H7 (cell line): ENCODE measurements at regions not wholly inside any gene's neighbourhood (a gene's known extent, or its start where the extent isn't known, plus 50 kb on each side); places are given as distances from the start of the nearest gene placed in this dataset.

Experiments used
- DNase-seq: peaks from one replicate; pipeline ENCODE4 v3.0.0; 2012
- H3K27me3 ChIP-seq: 2 replicates; pipeline ENCODE4 v1.6.0; 2011; ENCODE audit warnings: mild to moderate bottlenecking, low read length; ENCODE audit not compliant: control insufficient read depth, insufficient read depth
- H3K36me3 ChIP-seq: replicated peaks from 2 replicates; pipeline ENCODE4 v1.5.1; 2011; ENCODE audit warnings: low read length; ENCODE audit not compliant: control insufficient read depth, insufficient read depth
- H3K4me3 ChIP-seq: 2 replicates; pipeline ENCODE4 v1.5.1; 2011; ENCODE audit warnings: low read depth, mild to moderate bottlenecking, control low read depth, low read length, moderate library complexity; ENCODE audit not compliant: insufficient read depth

DNA sequence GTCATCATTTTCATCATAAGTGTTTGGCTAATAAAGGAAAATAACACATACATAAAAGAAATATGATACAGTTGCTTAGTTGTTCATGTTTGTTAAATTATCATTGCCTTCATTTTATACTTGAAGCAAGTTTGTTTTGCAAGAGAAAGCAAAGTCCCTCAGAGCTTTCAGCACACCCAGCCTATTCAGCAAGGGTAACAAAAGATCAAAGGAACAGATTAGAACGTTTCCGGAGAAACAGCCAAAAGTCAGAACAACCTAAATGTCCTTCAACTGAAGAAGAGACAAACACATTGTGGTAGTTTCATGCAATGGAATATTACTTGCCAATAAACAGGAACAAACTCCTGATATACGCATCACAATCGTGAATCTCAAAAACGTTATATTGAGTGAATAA lies 380.7 kb downstream of the MZT1 start:
- H3K27me3 ChIP-seq: no peaks in the 10 kb centered on the region
- no peaks in the 10 kb centered on the region for H3K36me3 ChIP-seq
- no peak overlapping the region for H3K4me3 ChIP-seq
- DNase-seq: no peak

DNA sequence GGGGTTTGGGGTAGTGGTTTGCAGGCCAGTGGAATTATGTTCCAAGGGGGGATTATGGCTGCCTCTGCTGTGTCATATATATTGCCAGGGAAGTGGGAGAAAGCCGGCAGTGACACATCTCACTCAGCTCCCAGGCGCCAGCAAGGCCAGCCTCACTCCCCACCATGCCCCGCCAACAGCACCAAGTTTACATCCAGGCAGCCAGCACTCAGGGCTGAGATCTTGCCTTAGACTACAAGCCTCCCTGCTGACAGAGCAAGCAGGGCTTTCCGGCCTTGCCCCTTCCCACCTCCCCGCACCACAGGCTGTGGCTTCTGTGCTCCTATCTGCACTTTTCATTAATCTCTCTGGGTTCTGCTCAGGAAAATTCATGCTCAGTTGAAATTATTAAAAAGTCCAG lies 385.1 kb downstream of the MZT1 start:
- Histone ChIP-seq H3K36me3 (no peaks in the 10 kb centered on the region), H3K27me3 (no peaks in the 10 kb centered on the region), H3K4me3 (no peak overlapping the region)
- DNase-seq: no peak

DNA sequence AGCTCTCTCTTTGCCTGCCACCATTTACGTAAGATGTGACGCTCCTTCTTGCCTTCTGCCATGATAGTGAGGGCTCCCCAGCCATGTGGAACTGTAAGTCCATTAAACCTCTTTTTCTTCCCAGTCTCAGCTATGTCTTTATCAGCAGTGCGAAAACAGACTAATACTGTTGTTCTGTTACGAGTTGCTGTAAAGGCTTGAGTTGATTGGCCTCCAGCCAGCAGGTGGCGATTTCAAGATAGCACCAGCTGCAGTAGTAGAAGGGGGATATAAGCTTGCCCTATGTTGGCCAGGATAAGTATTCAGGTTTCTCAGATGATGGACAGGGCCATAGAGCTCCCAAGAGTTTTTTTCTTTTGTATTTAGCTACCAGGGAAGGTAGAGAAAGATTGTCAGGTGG lies 385.5 kb downstream of the MZT1 start:
- no peak overlapping the region for H3K4me3 ChIP-seq
- no peaks in the 10 kb centered on the region for H3K27me3 ChIP-seq
- DNase-seq: no peak
- no peaks in the 10 kb centered on the region for H3K36me3 ChIP-seq

DNA sequence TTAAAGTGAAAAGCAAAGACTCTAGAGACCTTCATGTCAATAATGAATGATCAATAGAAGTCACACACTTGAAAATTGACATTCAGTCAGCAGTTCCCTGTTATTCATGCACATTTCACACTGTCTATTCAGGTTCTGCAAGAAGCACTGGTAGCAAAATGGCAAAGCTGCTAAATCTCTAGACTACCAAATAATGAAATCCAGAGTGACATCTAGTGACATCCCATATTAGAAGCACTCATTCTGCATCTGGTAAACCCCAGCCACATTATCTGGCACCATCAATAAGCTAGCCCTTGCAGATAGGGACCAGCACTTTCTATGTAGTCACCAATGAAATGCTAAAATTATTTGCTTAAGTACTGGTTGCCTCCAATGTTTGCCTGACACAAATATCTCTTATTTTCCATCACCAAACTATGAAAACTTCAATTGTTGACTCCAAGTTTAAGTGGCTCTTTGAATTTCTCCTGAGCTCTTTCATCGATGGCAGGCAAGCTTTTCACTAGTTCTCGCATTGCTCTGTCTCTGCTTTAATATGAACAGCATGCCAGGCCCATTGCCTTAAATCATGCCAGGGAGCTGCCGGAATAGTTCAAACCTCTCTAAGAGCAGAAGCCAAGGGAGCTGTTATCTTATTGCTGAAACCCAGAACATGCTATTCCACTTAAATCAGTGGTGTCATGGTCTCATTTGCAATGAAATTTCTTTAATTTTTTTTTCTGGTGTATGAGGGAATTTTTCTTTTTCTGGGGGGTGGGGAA lies 409.9 kb downstream of the MZT1 start:
- DNase-seq: no peak
- Histone ChIP-seq H3K27me3 (no peaks in the 10 kb centered on the region), H3K4me3 (no peak overlapping the region), H3K36me3 (no peaks in the 10 kb centered on the region)

DNA sequence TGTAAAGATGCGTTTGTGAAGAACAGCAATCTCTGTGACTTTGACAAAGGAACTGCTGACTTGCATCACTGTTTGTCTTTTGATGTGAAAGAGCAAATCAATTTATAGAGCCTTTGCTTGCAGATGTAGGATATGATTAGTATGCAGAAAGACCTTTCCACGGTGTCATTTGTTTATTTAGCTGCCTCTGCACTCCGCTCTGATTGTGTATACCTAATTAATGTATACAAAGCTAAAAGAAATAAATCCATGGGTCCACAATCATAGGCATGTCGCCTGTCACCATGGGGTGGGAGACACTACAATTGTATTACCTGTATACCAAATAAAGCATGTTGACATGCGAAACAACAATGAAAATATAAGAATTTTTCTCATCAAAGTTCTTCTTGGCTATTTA lies 410.7 kb downstream of the MZT1 start:
- no peaks in the 10 kb centered on the region for H3K27me3 ChIP-seq
- H3K36me3 ChIP-seq: no peaks in the 10 kb centered on the region
- H3K4me3 ChIP-seq: no peak overlapping the region
- DNase-seq: no peak

GRCh38 chr13:72315312-72315711 lies 412.1 kb downstream of the MZT1 start:
- Histone ChIP-seq H3K27me3 (no peaks in the 10 kb centered on the region), H3K36me3 (no peaks in the 10 kb centered on the region), H3K4me3 (no peak overlapping the region)
- DNase-seq: no peak

GRCh38 chr13:72314210-72314609 lies 413.2 kb downstream of the MZT1 start:
- DNase-seq: no peak
- Histone ChIP-seq H3K27me3 (no peaks in the 10 kb centered on the region), H3K4me3 (no peak overlapping the region), H3K36me3 (no peaks in the 10 kb centered on the region)

- H3K36me3 ChIP-seq: no peaks in the 10 kb centered on the region
- no peak overlapping the region for H3K4me3 ChIP-seq
- no peak for DNase-seq
- no peaks in the 10 kb centered on the region for H3K27me3 ChIP-seq
Measured at GRCh38 chr13:72313546-72313945, 413.9 kb downstream of the MZT1 start.

- DNase-seq: no peak
- Histone ChIP-seq H3K4me3 (no peak overlapping the region), H3K36me3 (no peaks in the 10 kb centered on the region), H3K27me3 (no peaks in the 10 kb centered on the region)
Measured at GRCh38 chr13:72303941-72304746, 423.3 kb downstream of the MZT1 start.

GRCh38 chr13:72296246-72296645 lies 429.2 kb upstream of the DACH1 start:
- H3K4me3 ChIP-seq: no peak overlapping the region
- no peak for DNase-seq
- H3K36me3 ChIP-seq: no peaks in the 10 kb centered on the region
- no peaks in the 10 kb centered on the region for H3K27me3 ChIP-seq

- DNase-seq: no peak
- no peak overlapping the region for H3K4me3 ChIP-seq
- H3K36me3 ChIP-seq: no peaks in the 10 kb centered on the region
- H3K27me3 ChIP-seq: no peaks in the 10 kb centered on the region
Measured at GRCh38 chr13:72295153-72295552, 428.1 kb upstream of the DACH1 start.

DNA sequence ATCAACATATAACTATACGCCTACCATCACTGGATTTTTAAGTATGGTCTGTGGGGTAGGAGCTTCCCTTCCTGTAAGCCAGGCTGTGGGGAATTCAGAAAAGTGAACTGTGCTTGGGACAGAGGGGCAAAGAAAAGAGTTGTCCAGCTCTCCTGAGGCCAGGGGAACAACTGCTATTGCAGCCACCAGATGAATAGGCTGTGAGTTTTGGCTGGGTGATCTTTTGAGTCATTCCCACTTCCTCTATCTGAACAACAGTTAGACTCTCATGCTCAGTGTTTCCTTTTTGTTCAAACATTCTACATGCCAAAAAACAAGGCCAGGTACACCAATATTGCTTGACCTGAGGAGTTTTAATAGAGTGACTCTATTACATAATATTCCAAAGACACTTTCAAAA lies 426.2 kb upstream of the DACH1 start:
- H3K27me3 ChIP-seq: no peaks in the 10 kb centered on the region
- DNase-seq: no peak
- H3K36me3 ChIP-seq: no peaks in the 10 kb centered on the region
- H3K4me3 ChIP-seq: no peak overlapping the region

DNA sequence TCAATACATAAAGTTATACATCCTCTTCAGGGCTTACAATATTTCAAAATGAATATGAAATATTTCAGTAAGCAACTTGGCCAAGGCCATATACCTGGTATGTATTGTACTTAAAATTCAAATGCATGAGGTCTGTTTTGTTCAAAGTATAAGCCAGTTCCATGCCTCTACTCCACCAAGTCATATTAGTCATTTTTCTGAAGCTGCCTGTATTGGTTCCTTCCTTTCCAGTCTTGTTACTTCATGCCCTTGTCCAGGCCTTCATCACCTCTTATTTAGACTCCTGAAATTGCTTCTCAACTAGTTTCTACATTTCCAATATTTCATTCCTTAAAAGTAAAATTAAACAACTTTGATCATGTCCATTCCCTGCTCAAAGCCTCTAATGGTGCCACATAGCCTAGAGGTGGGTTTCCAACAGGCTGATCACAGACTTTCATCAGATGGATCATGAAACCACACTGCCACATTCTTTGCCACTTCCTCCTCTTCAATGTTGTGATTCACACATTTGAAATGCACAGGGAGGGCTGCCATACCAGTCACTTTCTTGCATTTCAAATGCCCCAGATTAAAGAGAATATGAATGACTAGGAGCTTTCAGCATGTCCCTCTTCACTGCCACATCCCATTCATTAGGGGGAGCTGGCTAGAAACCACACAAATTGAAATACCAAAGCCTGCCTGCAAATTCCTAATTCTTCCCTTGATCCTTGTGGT lies 424.1 kb upstream of the DACH1 start:
- DNase-seq: no peak
- no peaks in the 10 kb centered on the region for H3K36me3 ChIP-seq

DNA sequence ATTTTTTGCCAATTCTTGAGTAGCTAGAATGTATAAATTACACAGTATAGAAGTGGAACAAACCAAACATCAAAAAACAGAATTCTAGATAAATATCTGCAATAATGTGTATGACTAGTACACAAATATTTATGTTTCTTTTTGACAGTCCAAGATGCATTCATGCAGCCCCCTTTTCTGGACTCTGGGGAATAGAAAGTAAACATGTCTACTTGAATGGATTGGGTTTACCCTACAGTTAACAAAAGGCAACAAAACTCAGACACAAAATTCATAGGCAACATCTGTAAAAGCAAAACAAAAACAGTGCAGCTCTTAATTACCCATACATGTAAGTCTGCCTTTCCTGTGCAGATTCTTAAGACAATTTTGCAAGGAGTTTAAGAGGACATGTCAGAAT lies 419.4 kb upstream of the DACH1 start:
- H3K36me3 ChIP-seq: no peaks in the 10 kb centered on the region
- no peaks in the 10 kb centered on the region for H3K27me3 ChIP-seq
- no peak overlapping the region for H3K4me3 ChIP-seq
- no peak for DNase-seq

More for the DNA sequence above, 424.1 kb upstream of the DACH1 start:
- Histone ChIP-seq H3K4me3 (no peak overlapping the region), H3K27me3 (no peaks in the 10 kb centered on the region)

DNA sequence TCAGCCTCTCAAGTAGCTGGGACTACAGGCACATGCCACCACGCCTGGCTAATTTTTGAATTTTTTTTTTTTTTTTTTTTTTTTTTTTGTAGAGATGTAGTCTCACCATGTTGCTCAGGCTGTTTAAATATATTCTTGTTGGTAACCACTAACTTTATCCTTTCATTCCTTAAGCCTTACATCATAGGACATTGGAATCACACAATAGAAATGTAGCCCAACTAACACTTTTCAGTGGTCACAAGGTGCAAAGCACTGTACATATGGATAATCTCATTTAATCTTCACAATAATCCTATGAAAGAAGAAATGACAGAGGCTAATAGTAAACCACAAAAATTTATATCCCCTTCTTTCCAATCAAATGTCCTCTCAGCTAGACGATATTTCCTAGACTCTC lies 417.8 kb upstream of the DACH1 start:
- H3K4me3 ChIP-seq: no peak overlapping the region
- no peaks in the 10 kb centered on the region for H3K27me3 ChIP-seq
- DNase-seq: no peak
- H3K36me3 ChIP-seq: no peaks in the 10 kb centered on the region
